ENCODE measurements at regions not wholly inside any gene's neighbourhood (a gene's known extent, or its start where the extent isn't known, plus 50 kb on each side); places are given as distances from the start of the nearest gene placed in this dataset.

- H3K36me3 ChIP-seq (ENCODE audit: low read depth) = no peaks in the 10 kb centered on the region
- peak; percentile 75 for ATAC-seq
- no peak overlapping the region for H3K4me3 ChIP-seq
- H3K4me1 ChIP-seq (ENCODE audit: low read depth) = no peaks in the 10 kb centered on the region
- H3K9me3 ChIP-seq = no peaks in the 10 kb centered on the region
- no peak for TF ChIP-seq CTCF (IDR thresholded peaks at IDR 0.05)
- intact Hi-C loops (cut with DNase I, micrococcal nuclease) = no loop called here
- no peak for DNase-seq
These were observed 680.0 kb downstream of the DOK5 start for GRCh38 chr20:55155360-55155759.

DNA sequence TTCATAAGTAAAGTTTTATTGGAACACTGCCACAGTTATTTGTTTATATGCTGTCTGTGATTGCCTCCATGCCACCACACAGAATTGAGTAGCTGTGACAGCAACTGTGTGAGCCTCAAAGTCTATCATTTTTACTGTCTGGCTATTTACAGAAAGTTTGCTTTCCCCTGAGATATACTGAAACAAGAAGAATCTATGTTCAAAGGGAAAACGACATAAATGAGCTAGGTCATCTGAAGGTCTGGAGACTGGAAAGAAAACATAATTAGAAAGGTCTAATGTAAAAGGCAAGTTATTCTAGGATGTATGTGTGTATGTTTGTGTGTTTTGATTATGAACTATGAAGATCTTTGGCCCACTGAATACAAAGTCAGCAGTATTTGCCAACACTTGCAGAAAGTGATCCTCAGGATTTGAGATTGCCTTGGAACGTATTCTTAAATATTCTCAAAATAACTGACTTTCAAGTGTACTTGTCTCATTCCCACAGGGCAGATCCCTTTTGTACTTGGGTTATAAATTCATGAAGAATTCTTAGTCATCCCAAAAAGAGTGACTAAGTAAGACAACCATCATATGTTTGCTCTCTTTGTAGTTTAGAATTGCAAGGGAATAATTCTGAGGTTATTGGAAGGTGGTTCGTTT, 677.7 kb downstream of the DOK5 start:
- ATAC-seq = no peak
- no peak overlapping the region for H3K4me3 ChIP-seq
- DNase-seq = no peak
- H3K36me3 ChIP-seq (ENCODE audit: low read depth) = no peaks in the 10 kb centered on the region
- intact Hi-C loops (cut with DNase I, micrococcal nuclease) = no loop called here
- no peaks in the 10 kb centered on the region for H3K4me1 ChIP-seq (ENCODE audit: low read depth)
- no peaks in the 10 kb centered on the region for H3K9me3 ChIP-seq
- no peak for TF ChIP-seq CTCF (IDR thresholded peaks at IDR 0.05)

- no peak overlapping the region for H3K4me3 ChIP-seq
- ATAC-seq (no peak), DNase-seq (no peak)
- intact Hi-C loops (cut with DNase I, micrococcal nuclease) = no loop called here
- H3K9me3 ChIP-seq = no peaks in the 10 kb centered on the region
- no peak for TF ChIP-seq CTCF (IDR thresholded peaks at IDR 0.05)
- no peaks in the 10 kb centered on the region for H3K36me3 ChIP-seq (ENCODE audit: low read depth)
- H3K4me1 ChIP-seq (ENCODE audit: low read depth) = no peaks in the 10 kb centered on the region
These were observed 675.8 kb downstream of the DOK5 start for GRCh38 chr20:55151171-55151570.

- Histone ChIP-seq H3K4me3 (no peak overlapping the region), H3K9me3 (no peaks in the 10 kb centered on the region), H3K36me3 (ENCODE audit: low read depth) (no peaks in the 10 kb centered on the region), H3K4me1 (ENCODE audit: low read depth) (peaks cover 6% of the 10 kb centered on the region)
- DNase-seq = no peak
- no peak for TF ChIP-seq CTCF (IDR thresholded peaks at IDR 0.05)
- peak; percentile 98 for ATAC-seq
- intact Hi-C loops (cut with DNase I, micrococcal nuclease) = no loop called here
These were observed 668.2 kb downstream of the DOK5 start for GRCh38 chr20:55143601-55144000.

GRCh38 chr20:55142932-55143331, 667.5 kb downstream of the DOK5 start:
- Histone ChIP-seq H3K9me3 (no peaks in the 10 kb centered on the region), H3K36me3 (ENCODE audit: low read depth) (no peaks in the 10 kb centered on the region), H3K4me3 (no peak overlapping the region), H3K4me1 (ENCODE audit: low read depth) (peaks cover 6% of the 10 kb centered on the region)
- intact Hi-C loops (cut with DNase I, micrococcal nuclease) = no loop called here
- TF ChIP-seq CTCF (IDR thresholded peaks at IDR 0.05) = no peak
- no peak for DNase-seq
- no peak for ATAC-seq

DNA sequence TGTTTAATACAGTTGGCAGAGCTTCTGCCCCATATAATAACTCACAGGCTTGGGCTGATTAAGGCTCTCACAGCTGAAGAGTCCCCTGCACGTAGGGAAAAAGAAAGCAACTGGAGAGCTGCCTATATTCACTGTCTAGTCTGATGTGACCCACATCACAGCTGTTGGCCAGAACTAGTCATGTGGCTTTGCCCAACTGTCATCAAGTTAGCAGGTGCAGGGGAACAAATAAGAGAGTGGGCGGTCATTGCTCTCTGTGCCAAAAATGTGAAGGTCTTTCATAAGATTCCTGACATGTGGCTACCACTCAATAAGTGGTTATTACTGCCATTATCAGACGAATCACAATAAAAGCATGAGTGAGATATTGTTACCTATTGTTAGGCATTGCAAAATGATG, 665.2 kb downstream of the DOK5 start:
- no peak for TF ChIP-seq CTCF (IDR thresholded peaks at IDR 0.05)
- Histone ChIP-seq H3K4me1 (ENCODE audit: low read depth) (peaks cover 6% of the 10 kb centered on the region), H3K36me3 (ENCODE audit: low read depth) (no peaks in the 10 kb centered on the region), H3K9me3 (no peaks in the 10 kb centered on the region), H3K4me3 (no peak overlapping the region)
- ATAC-seq (no peak), DNase-seq (no peak)
- intact Hi-C loops (cut with DNase I, micrococcal nuclease) = no loop called here

Measured in mucosa of descending colon (tissue), 3 donors.